Fibroblast of the aortic adventitia (primary cell): ENCODE measurements at regions not wholly inside any gene's neighbourhood (a gene's known extent, or its start where the extent isn't known, plus 50 kb on each side); places are given as distances from the start of the nearest gene placed in this dataset.

Source experiments
- DNase-seq: peaks from one replicate; pipeline ENCODE4 v3.0.0-alpha.2; 2010; ENCODE audit warnings: low read depth
- H3K4me3 ChIP-seq: 2 replicates; pipeline ENCODE4 v1.5.1; 2011; ENCODE audit warnings: low read depth, mild to moderate bottlenecking, control low read depth, low read length, moderate library complexity
- CTCF ChIP-seq: IDR thresholded peaks from 2 replicates; pipeline ENCODE4 v1.5.1; 2011; ENCODE audit warnings: mild to moderate bottlenecking, low read length, control low read depth, inconsistent platforms; ENCODE audit not compliant: insufficient read depth

GRCh38 chr9:108441251-108441650 lies 414.5 kb downstream of the ACTL7B start:
- DNase-seq, result no peak
- H3K4me3 ChIP-seq, result no peak overlapping the region
- TF ChIP-seq CTCF, result no peak

- no peak for TF ChIP-seq CTCF
- H3K4me3 ChIP-seq, result no peak overlapping the region
- peak; percentile 86 for DNase-seq
These were observed 415.8 kb downstream of the ACTL7B start for GRCh38 chr9:108439947-108440346.

GRCh38 chr9:108437656-108438055 lies 418.1 kb downstream of the ACTL7B start:
- no peak overlapping the region for H3K4me3 ChIP-seq
- DNase-seq, result no peak
- no peak for TF ChIP-seq CTCF

GRCh38 chr9:108436448-108436847 lies 419.3 kb downstream of the ACTL7B start:
- no peak for DNase-seq
- TF ChIP-seq CTCF, result no peak
- H3K4me3 ChIP-seq, result no peak overlapping the region

- H3K4me3 ChIP-seq, result no peak overlapping the region
- DNase-seq, result peak; percentile 18
- TF ChIP-seq CTCF, result no peak
These were observed 421.3 kb downstream of the ACTL7B start for GRCh38 chr9:108434502-108434901.

- DNase-seq, result peak; percentile 21
- H3K4me3 ChIP-seq, result no peak overlapping the region
- TF ChIP-seq CTCF, result no peak
These were observed 421.8 kb downstream of the ACTL7B start for GRCh38 chr9:108434036-108434435.

- H3K4me3 ChIP-seq, result no peak overlapping the region
- TF ChIP-seq CTCF, result no peak
- no peak for DNase-seq
These were observed 425.1 kb downstream of the ACTL7B start for GRCh38 chr9:108430655-108431054.
